Endothelial cell of umbilical vein (primary cell): ENCODE measurements at regions not wholly inside any gene's neighbourhood (a gene's known extent, or its start where the extent isn't known, plus 50 kb on each side); places are given as distances from the start of the nearest gene placed in this dataset.

Experiments
- BruUV-seq: library from RNA; stranded (reverse); fragments of 400-500 nt; replicated peaks from 2 replicates; lab custom pipeline; 2021; lab: Mats Ljungman, UMichigan
- CTCF ChIA-PET: fragments of 300-600, 350-600 bp; sonication (Branson Sonifier 250); formaldehyde crosslinking; loops from one replicate; lab custom pipeline; 2021; ENCODE audit warnings: antibody characterized with exemption, inconsistent platforms; lab: Charles Lee
- POLR2A ChIA-PET: fragments of 300-600, 350-600 bp; sonication (Branson Sonifier 250); formaldehyde crosslinking; loops from one replicate; lab custom pipeline; 2021; ENCODE audit warnings: antibody characterized with exemption, inconsistent platforms; lab: Charles Lee
- DNase-seq: peaks from one replicate; pipeline ENCODE4 v3.0.0-alpha.2; 2011; ENCODE audit warnings: low read depth, low spot score
- FAIRE-seq: peaks from 2 replicates; lab custom pipeline; 2011; peaks lifted over from hg19 to GRCh38; lab: Jason Lieb, UNC
- H2AFZ ChIP-seq: 2 replicates; pipeline ENCODE4 v1.6.0; 2012; ENCODE audit warnings: low read depth, low read length, control low read depth, inconsistent platforms
- H3K27ac ChIP-seq: 2 replicates; pipeline ENCODE4 v1.5.1; 2011; ENCODE audit warnings: low read depth, mild to moderate bottlenecking, control low read depth, low read length, moderate library complexity; ENCODE audit not compliant: insufficient read depth
- H3K27me3 ChIP-seq, 2 experiments: 2 replicates each; pipeline versions ENCODE4 v1.6.0 to v1.6.1; 2011; ENCODE audit warnings: low read length in 2 of 2, mixed read lengths in 1 of 2; ENCODE audit not compliant: control insufficient read depth in 2 of 2, insufficient read depth in 2 of 2
- H3K36me3 ChIP-seq, 2 experiments: 2 replicates in 1 of 2; 3 replicates in 1 of 2; pipeline ENCODE4 v1.5.1; 2011; ENCODE audit warnings: low read length in 2 of 2, mild to moderate bottlenecking in 1 of 2, moderate library complexity in 1 of 2; ENCODE audit not compliant: control insufficient read depth in 2 of 2, insufficient read depth in 2 of 2; ENCODE audit errors: extremely low read depth in 1 of 2
- H3K4me1 ChIP-seq: 3 replicates; pipeline ENCODE4 v1.5.1; 2011; ENCODE audit warnings: mild to moderate bottlenecking, low read length; ENCODE audit not compliant: control insufficient read depth, insufficient read depth; ENCODE audit errors: extremely low read depth
- H3K4me2 ChIP-seq: 2 replicates; pipeline ENCODE4 v1.6.1; 2011; ENCODE audit warnings: low read length, control low read depth, mixed read lengths; ENCODE audit not compliant: insufficient read depth
- H3K4me3 ChIP-seq, 3 experiments: fragments of 200-600 bp in 1 of 3; sonication (generic), shearing (Covaris generic) in 1 of 3; replicated peaks in 1 of 3; 2 replicates each; pipeline ENCODE4 v1.5.1; 2011 to 2016; ENCODE audit warnings: control low read depth in 3 of 3, low read length in 3 of 3, mild to moderate bottlenecking in 2 of 3, inconsistent platforms in 1 of 3, low read depth in 1 of 3, moderate library complexity in 1 of 3; ENCODE audit not compliant: insufficient read depth in 1 of 3
- H3K79me2 ChIP-seq: 2 replicates; pipeline ENCODE4 v1.6.0; 2012; ENCODE audit warnings: low read length, inconsistent platforms; ENCODE audit not compliant: control insufficient read depth, insufficient read depth
- H3K9ac ChIP-seq: replicated peaks from 2 replicates; pipeline ENCODE3; 2011; ENCODE audit warnings: low read length, control low read depth; ENCODE audit not compliant: insufficient read depth; ENCODE audit errors: extremely low read depth
- H3K9me1 ChIP-seq: replicated peaks from 3 replicates; pipeline ENCODE4 v1.6.0; 2011; ENCODE audit warnings: mild to moderate bottlenecking, low read length; ENCODE audit not compliant: control insufficient read depth, insufficient read depth; ENCODE audit errors: extremely low read depth
- H3K9me3 ChIP-seq: replicated peaks from 2 replicates; pipeline ENCODE4 v1.5.1; 2012; ENCODE audit warnings: low read length, inconsistent platforms; ENCODE audit not compliant: control insufficient read depth, insufficient read depth
- H4K20me1 ChIP-seq: replicated peaks from 2 replicates; pipeline ENCODE3; 2011; ENCODE audit warnings: mild to moderate bottlenecking, low read length; ENCODE audit not compliant: control insufficient read depth, insufficient read depth; ENCODE audit errors: extremely low read depth
- EZH2 ChIP-seq: IDR thresholded peaks from 2 replicates; pipeline ENCODE4 v1.6.1; 2012; ENCODE audit warnings: borderline replicate concordance, low read depth, mild to moderate bottlenecking, moderate library complexity, low read length, inconsistent platforms; ENCODE audit not compliant: severe bottlenecking
- FOS ChIP-seq: IDR thresholded peaks from 2 replicates; pipeline ENCODE4 v1.6.1; 2011; ENCODE audit warnings: mild to moderate bottlenecking, low read length, moderate library complexity, borderline replicate concordance; ENCODE audit not compliant: insufficient read depth
- GATA2 ChIP-seq: IDR thresholded peaks from 2 replicates; pipeline ENCODE4 v1.7.0; 2011; ENCODE audit warnings: low read depth, mild to moderate bottlenecking, moderate library complexity, mixed read lengths, low read length; ENCODE audit not compliant: insufficient read length, insufficient read depth
- JUN ChIP-seq: IDR thresholded peaks from 2 replicates; pipeline ENCODE4 v1.6.1; 2011; ENCODE audit warnings: borderline replicate concordance, low read depth; ENCODE audit not compliant: insufficient read length, insufficient read depth
- MAX ChIP-seq: IDR thresholded peaks from 2 replicates; pipeline ENCODE4 v1.6.1; 2011; ENCODE audit not compliant: insufficient read depth, insufficient read length
- MYC ChIP-seq: IDR thresholded peaks from one replicate; pipeline ENCODE4 v1.6.1; 2011; ENCODE audit warnings: mild to moderate bottlenecking, low read depth, low read length
- POLR2A ChIP-seq: IDR thresholded peaks from 2 replicates; pipeline ENCODE4 v1.6.1; 2012; ENCODE audit warnings: low read depth, mild to moderate bottlenecking, control low read depth, low read length
- POLR2AphosphoS5 ChIP-seq: IDR thresholded peaks from 2 replicates; pipeline ENCODE4 v1.6.1; 2012; ENCODE audit warnings: low read depth, mild to moderate bottlenecking, control low read depth, low read length, moderate library complexity; ENCODE audit not compliant: insufficient read depth
- dilution Hi-C: fragments of 300-500 bp; cut with MboI; formaldehyde crosslinking; loops from one replicate; pipeline ENCODE4 v1.15.0; 2019; ENCODE audit warnings: low sequenced_read_pairs; ENCODE audit not compliant: extremely low pct_ligation_motif_present
- intact Hi-C: fragments of 100-400 bp; cut with micrococcal nuclease; formaldehyde crosslinking; loops from one replicate; pipeline ENCODE4 v1.10.0; 2022
- TF ChIP-seq, protein P1 (sequence below), 2 donors: IDR thresholded peaks; 1 replicate in 1 of 2; 2 replicates in 1 of 2; pipeline ENCODE4 v1.5.1; 2011; ENCODE audit warnings: low read length in 2 of 2, mild to moderate bottlenecking in 2 of 2, moderate library complexity in 2 of 2, control low read depth in 1 of 2, inconsistent platforms in 1 of 2, low read depth in 1 of 2; ENCODE audit not compliant: insufficient read depth in 1 of 2; ENCODE audit errors: extremely low read depth in 1 of 2

DNA sequence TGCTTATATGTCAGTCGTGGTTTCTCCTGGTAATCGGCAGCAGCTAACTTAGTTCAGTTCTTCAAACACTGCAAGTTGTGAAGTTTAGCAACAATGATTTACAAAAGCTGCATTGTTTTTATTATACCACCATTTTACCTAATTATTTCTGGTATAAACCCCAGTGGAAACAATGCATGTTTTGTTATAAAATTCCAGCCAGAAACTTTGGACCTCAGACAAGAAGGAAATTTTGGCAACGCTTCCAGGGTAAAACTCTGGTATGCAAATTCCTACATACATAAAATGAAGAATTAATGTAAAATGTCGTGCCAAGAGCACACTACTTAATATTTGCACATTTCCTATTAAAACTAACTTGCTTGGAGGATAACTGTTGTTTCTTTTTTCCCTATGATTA, 277.4 kb upstream of the LYZL1 start:
- Histone ChIP-seq H3K4me3 (no peak overlapping the region), H3K9me1 (no peaks in the 10 kb centered on the region), H3K36me3 (no peaks in the 10 kb centered on the region), H3K79me2 (no peaks in the 10 kb centered on the region), H3K4me2 (no peak overlapping the region), H4K20me1 (no peaks in the 10 kb centered on the region), H3K27me3 (peaks cover 0 to 9% of the 10 kb centered on the region in 2 experiments), H3K9me3 (no peaks in the 10 kb centered on the region), H2AFZ (no peak overlapping the region), H3K27ac (no peak overlapping the region), H3K4me1 (no peaks in the 10 kb centered on the region), H3K9ac (no peak overlapping the region)
- no TSS peak for BruUV-seq
- no peak for DNase-seq
- POLR2A ChIA-PET, result no interaction called here
- intact Hi-C loops (no loop called here), dilution Hi-C loops (no loop called here)
- TF ChIP-seq GATA2, result no peak
- TF ChIP-seq EZH2, result no peak
- no peak for TF ChIP-seq JUN
- TF ChIP-seq MYC, result no peak
- TF ChIP-seq MAX, result no peak
- FAIRE-seq, result no peak
- CTCF ChIA-PET, result no interaction called here

DNA sequence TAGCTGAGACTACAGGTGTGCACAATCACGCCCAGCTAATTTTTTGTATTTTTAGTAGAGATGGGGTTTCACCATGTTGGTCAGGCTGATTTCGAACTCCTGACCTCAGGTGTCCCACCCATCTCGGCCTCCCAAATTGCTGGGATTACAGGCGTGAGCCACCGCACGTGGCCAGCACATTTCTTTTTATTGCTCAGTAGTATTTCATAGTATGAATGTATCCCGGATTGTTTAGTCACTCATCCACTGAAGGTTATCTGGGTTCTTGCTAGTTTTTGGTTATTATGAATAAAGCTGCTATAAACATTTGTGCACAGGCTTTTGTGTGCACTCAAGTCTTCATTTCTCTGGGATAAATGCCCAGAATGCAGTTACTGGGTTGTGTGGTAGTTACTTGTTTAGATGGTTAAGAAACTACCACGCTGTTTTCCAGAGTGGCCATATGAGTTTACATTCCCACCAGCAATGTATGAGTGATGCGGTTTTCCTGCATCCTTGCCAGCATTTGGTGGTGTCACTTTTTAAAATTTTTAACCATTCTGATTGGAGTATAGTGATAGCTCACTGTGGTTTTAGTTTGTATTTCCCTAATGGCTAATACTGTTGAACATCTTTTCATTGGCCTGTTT, 275.8 kb upstream of the LYZL1 start:
- no peaks in the 10 kb centered on the region for H3K79me2 ChIP-seq
- CTCF ChIA-PET, result interaction anchor here (0.6 kb wide), 1 partner anchor 11 kb away, joined by 4 read pairs; no protein-coding TSS in a partner anchor

More for the DNA sequence above, 275.8 kb upstream of the LYZL1 start:
- intact Hi-C loops, result no loop called here
- FAIRE-seq (no peak), DNase-seq (no peak)
- Histone ChIP-seq H3K36me3 (no peaks in the 10 kb centered on the region), H3K9ac (no peak overlapping the region), H2AFZ (no peak overlapping the region), H3K27me3 (peaks cover 0 to 9% of the 10 kb centered on the region in 2 experiments), H3K4me3 (no peak overlapping the region), H3K4me1 (no peaks in the 10 kb centered on the region), H4K20me1 (no peaks in the 10 kb centered on the region), H3K9me3 (no peaks in the 10 kb centered on the region), H3K4me2 (no peak overlapping the region), H3K27ac (no peak overlapping the region), H3K9me1 (no peaks in the 10 kb centered on the region)
- POLR2A ChIA-PET, result no interaction called here
- TF ChIP-seq POLR2A (no peak), GATA2 (no peak), MYC (no peak), MAX (no peak), EZH2 (no peak), FOS (no peak), POLR2AphosphoS5 (no peak), JUN (no peak)
- TF ChIP-seq, protein P1, sequence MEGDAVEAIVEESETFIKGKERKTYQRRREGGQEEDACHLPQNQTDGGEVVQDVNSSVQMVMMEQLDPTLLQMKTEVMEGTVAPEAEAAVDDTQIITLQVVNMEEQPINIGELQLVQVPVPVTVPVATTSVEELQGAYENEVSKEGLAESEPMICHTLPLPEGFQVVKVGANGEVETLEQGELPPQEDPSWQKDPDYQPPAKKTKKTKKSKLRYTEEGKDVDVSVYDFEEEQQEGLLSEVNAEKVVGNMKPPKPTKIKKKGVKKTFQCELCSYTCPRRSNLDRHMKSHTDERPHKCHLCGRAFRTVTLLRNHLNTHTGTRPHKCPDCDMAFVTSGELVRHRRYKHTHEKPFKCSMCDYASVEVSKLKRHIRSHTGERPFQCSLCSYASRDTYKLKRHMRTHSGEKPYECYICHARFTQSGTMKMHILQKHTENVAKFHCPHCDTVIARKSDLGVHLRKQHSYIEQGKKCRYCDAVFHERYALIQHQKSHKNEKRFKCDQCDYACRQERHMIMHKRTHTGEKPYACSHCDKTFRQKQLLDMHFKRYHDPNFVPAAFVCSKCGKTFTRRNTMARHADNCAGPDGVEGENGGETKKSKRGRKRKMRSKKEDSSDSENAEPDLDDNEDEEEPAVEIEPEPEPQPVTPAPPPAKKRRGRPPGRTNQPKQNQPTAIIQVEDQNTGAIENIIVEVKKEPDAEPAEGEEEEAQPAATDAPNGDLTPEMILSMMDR (IDR thresholded peaks at IDR 0.05; ENCODE audit: extremely low read depth in 1 of 2, insufficient read depth in 1 of 2, low read depth in 1 of 2, low read length in 2 of 2), result no peak
- dilution Hi-C loops, result no loop called here
- BruUV-seq, result no TSS peak
